CD4-positive, alpha-beta T cell (primary cell): ENCODE measurements at regions not wholly inside any gene's neighbourhood (a gene's known extent, or its start where the extent isn't known, plus 50 kb on each side); places are given as distances from the start of the nearest gene placed in this dataset.

Experiments
- ATAC-seq: fragments of 200-7000 bp; cut with Tn5 transposase; one replicate; pipeline ENCODE4 v1.10.0; 2022; ENCODE audit warnings: mild to moderate bottlenecking; ENCODE audit not compliant: poor library complexity
- CTCF ChIA-PET: fragments of 350-600 bp; sonication (Branson Sonifier 250); formaldehyde crosslinking; loops from one replicate; lab custom pipeline; 2021; ENCODE audit warnings: antibody characterized with exemption, inconsistent platforms; lab: Charles Lee
- POLR2A ChIA-PET: fragments of 350-600 bp; sonication (Branson Sonifier 250); formaldehyde crosslinking; loops from one replicate; lab custom pipeline; 2021; ENCODE audit warnings: antibody characterized with exemption, inconsistent platforms; lab: Charles Lee
- DNase-seq, 14 experiments: peaks; one replicate each; pipeline ENCODE4 v3.0.0-alpha.2; 2013 to 2020; ENCODE audit warnings: mixed read lengths in 2 of 14
- H3K27ac ChIP-seq, 2 donors: one replicate each; pipeline versions ENCODE4 v1.5.1 to v1.7.0; 2013; ENCODE audit warnings: low read length in 2 of 2, low read depth in 1 of 2, mild to moderate bottlenecking in 1 of 2
- H3K27me3 ChIP-seq, 2 experiments: 1 replicate in 1 of 2; 2 replicates in 1 of 2; pipeline versions ENCODE4 v1.6.1 to v1.7.0; 2013; ENCODE audit warnings: low read length in 2 of 2, control low read depth in 1 of 2, mild to moderate bottlenecking in 1 of 2, moderate library complexity in 1 of 2; ENCODE audit not compliant: insufficient read depth in 2 of 2, control insufficient read depth in 1 of 2
- H3K36me3 ChIP-seq: one replicate; pipeline ENCODE4 v1.6.1; 2013; ENCODE audit warnings: low read length, control low read depth; ENCODE audit not compliant: insufficient read depth
- H3K4me1 ChIP-seq: one replicate; pipeline ENCODE4 v1.6.1; 2013; ENCODE audit warnings: low read length, control low read depth; ENCODE audit not compliant: insufficient read depth
- H3K4me3 ChIP-seq: one replicate; pipeline ENCODE4 v1.5.1; 2013; ENCODE audit warnings: mild to moderate bottlenecking, low read length, moderate library complexity
- H3K9me3 ChIP-seq, 2 experiments: 1 replicate in 1 of 2; 2 replicates in 1 of 2; pipeline versions ENCODE4 v1.6.1 to v1.7.0; 2013; ENCODE audit warnings: low read length in 2 of 2, mild to moderate bottlenecking in 2 of 2, control low read depth in 1 of 2, moderate library complexity in 1 of 2; ENCODE audit not compliant: control insufficient read depth in 1 of 2, insufficient read depth in 1 of 2
- H3K27ac Mint-ChIP-seq: one replicate; pipeline ENCODE4 v1.8.0; 2020; ENCODE audit warnings: mixed read lengths
- H3K27me3 Mint-ChIP-seq: one replicate; pipeline ENCODE4 v1.8.0; 2021; ENCODE audit warnings: mixed read lengths
- H3K36me3 Mint-ChIP-seq: one replicate; pipeline ENCODE4 v1.8.0; 2021; ENCODE audit warnings: low read depth, mixed read lengths
- H3K4me1 Mint-ChIP-seq: one replicate; pipeline ENCODE4 v1.8.0; 2021; ENCODE audit warnings: low read depth, mixed read lengths
- H3K4me3 Mint-ChIP-seq: one replicate; pipeline ENCODE4 v1.8.0; 2020; ENCODE audit warnings: mild to moderate bottlenecking, mixed read lengths
- H3K9me3 Mint-ChIP-seq: one replicate; pipeline ENCODE4 v1.8.0; 2020; ENCODE audit warnings: mixed read lengths
- intact Hi-C, 2 experiments: fragments of 100-400 bp; cut with DNase I in 1 of 2; cut with micrococcal nuclease in 1 of 2; formaldehyde crosslinking; loops; one replicate each; pipeline versions ENCODE4 v1.15.1 to v1.9.0; 2023 to 2025; cut with DNase I, micrococcal nuclease
- TF ChIP-seq, protein P1 (sequence below): fragments of 200-600 bp; IDR thresholded peaks from one replicate; pipeline ENCODE4 v1.8.0; 2022; ENCODE audit warnings: antibody characterized with exemption, mild to moderate bottlenecking

DNA sequence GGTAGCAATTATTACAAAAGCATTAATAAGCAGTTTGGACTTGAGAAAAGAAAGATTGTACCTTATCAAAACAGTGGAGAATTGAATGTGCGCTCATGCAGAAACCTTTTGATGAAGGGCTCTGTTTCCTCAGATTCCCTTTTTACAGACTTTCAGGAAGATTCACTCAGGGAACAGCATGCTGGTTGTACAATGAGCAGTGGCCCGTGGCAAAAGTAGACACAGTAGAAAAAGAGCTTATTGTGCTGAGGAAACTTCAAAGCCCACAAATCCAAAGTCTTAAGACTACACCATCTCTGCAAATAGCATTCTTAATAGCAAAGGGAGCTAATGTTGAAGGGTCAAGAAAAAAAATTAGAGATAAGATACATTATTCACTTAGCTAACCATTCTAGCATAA is 858.9 kb downstream of the PDHA2 start:
- TF ChIP-seq, protein P1, sequence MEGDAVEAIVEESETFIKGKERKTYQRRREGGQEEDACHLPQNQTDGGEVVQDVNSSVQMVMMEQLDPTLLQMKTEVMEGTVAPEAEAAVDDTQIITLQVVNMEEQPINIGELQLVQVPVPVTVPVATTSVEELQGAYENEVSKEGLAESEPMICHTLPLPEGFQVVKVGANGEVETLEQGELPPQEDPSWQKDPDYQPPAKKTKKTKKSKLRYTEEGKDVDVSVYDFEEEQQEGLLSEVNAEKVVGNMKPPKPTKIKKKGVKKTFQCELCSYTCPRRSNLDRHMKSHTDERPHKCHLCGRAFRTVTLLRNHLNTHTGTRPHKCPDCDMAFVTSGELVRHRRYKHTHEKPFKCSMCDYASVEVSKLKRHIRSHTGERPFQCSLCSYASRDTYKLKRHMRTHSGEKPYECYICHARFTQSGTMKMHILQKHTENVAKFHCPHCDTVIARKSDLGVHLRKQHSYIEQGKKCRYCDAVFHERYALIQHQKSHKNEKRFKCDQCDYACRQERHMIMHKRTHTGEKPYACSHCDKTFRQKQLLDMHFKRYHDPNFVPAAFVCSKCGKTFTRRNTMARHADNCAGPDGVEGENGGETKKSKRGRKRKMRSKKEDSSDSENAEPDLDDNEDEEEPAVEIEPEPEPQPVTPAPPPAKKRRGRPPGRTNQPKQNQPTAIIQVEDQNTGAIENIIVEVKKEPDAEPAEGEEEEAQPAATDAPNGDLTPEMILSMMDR: no peak
- H3K4me3 Mint-ChIP-seq: no peak overlapping the region
- H3K9me3 Mint-ChIP-seq: peaks cover 7% of the 10 kb centered on the region
- Histone ChIP-seq H3K4me1 (no peaks in the 10 kb centered on the region), H3K9me3 (no peaks in the 10 kb centered on the region), H3K4me3 (no peak overlapping the region), H3K27me3 (no peaks in the 10 kb centered on the region), H3K36me3 (no peaks in the 10 kb centered on the region), H3K27ac (no peak overlapping the region)
- H3K27me3 Mint-ChIP-seq: no peaks in the 10 kb centered on the region
- CTCF ChIA-PET: no interaction called here
- no peak for DNase-seq
- no peak for ATAC-seq
- no peaks in the 10 kb centered on the region for H3K4me1 Mint-ChIP-seq
- H3K27ac Mint-ChIP-seq: no peak overlapping the region
- H3K36me3 Mint-ChIP-seq: no peaks in the 10 kb centered on the region
- intact Hi-C loops: no loop called here
- POLR2A ChIA-PET: no interaction called here

- Mint-ChIP-seq H3K36me3 (no peaks in the 10 kb centered on the region), H3K4me1 (no peaks in the 10 kb centered on the region), H3K4me3 (no peak overlapping the region), H3K27ac (no peak overlapping the region), H3K9me3 (peaks cover 7% of the 10 kb centered on the region), H3K27me3 (no peaks in the 10 kb centered on the region)
- TF ChIP-seq, protein P1: no peak
- intact Hi-C loops: no loop called here
- CTCF ChIA-PET: no interaction called here
- no peaks in the 10 kb centered on the region for H3K27me3 ChIP-seq
- H3K4me1 ChIP-seq: no peaks in the 10 kb centered on the region
- H3K4me3 ChIP-seq: no peak overlapping the region
- DNase-seq (no peak), ATAC-seq (no peak)
- no peaks in the 10 kb centered on the region for H3K36me3 ChIP-seq
- POLR2A ChIA-PET: no interaction called here
- no peaks in the 10 kb centered on the region for H3K9me3 ChIP-seq
- H3K27ac ChIP-seq: no peak overlapping the region
Measured at GRCh38 chr4:96703265-96703664, 863.4 kb downstream of the PDHA2 start.

- Histone ChIP-seq H3K36me3 (no peaks in the 10 kb centered on the region), H3K27me3 (no peaks in the 10 kb centered on the region), H3K27ac (no peak overlapping the region), H3K9me3 (no peaks in the 10 kb centered on the region), H3K4me1 (no peaks in the 10 kb centered on the region), H3K4me3 (no peak overlapping the region)
- ChIA-PET CTCF (no interaction called here), POLR2A (no interaction called here)
- intact Hi-C loops: no loop called here
- H3K4me3 Mint-ChIP-seq: no peak overlapping the region
- DNase-seq: no peak
- TF ChIP-seq, protein P1: no peak
- H3K4me1 Mint-ChIP-seq: no peaks in the 10 kb centered on the region
- ATAC-seq: no peak
- H3K27me3 Mint-ChIP-seq: no peaks in the 10 kb centered on the region
- no peak overlapping the region for H3K27ac Mint-ChIP-seq
- H3K9me3 Mint-ChIP-seq: peaks cover 2% of the 10 kb centered on the region
- H3K36me3 Mint-ChIP-seq: no peaks in the 10 kb centered on the region
Measured at GRCh38 chr4:96708766-96709165, 868.9 kb downstream of the PDHA2 start.
